Psoas muscle (tissue), 7 donors: ENCODE measurements at regions not wholly inside any gene's neighbourhood (a gene's known extent, or its start where the extent isn't known, plus 50 kb on each side); places are given as distances from the start of the nearest gene placed in this dataset.

Experiments used
- ATAC-seq, 4 donors: fragments of 200-7000 bp; cut with Tn5 transposase; one replicate each; pipeline ENCODE4 v1.9.1; 2020; ENCODE audit warnings: moderate library complexity in 3 of 4, mild to moderate bottlenecking in 2 of 4
- DNase-seq, 2 donors: peaks; one replicate each; pipeline ENCODE4 v3.0.0-alpha.2; 2020
- H3K27ac ChIP-seq: fragments of 200-600 bp; one replicate; pipeline ENCODE4 v1.8.0; 2022
- H3K27me3 ChIP-seq, 3 donors: fragments of 200-600 bp in 1 of 3; one replicate each; pipeline versions ENCODE4 v1.6.1 to v1.8.0; 2013 to 2022; ENCODE audit warnings: low read length in 2 of 3, mild to moderate bottlenecking in 2 of 3, moderate library complexity in 1 of 3; ENCODE audit not compliant: insufficient read depth in 3 of 3
- H3K36me3 ChIP-seq, 2 donors: fragments of 200-600 bp in 1 of 2; one replicate each; pipeline versions ENCODE4 v1.6.1 to v1.8.0; 2013 to 2022; ENCODE audit warnings: low read depth in 1 of 2, mild to moderate bottlenecking in 1 of 2, moderate library complexity in 1 of 2; ENCODE audit not compliant: insufficient read depth in 1 of 2
- H3K4me1 ChIP-seq: fragments of 200-600 bp; one replicate; pipeline ENCODE4 v1.8.0; 2022
- H3K4me3 ChIP-seq: fragments of 200-600 bp; one replicate; pipeline ENCODE4 v1.8.0; 2022; ENCODE audit warnings: mild to moderate bottlenecking
- H3K9me3 ChIP-seq: fragments of 200-600 bp; one replicate; pipeline ENCODE4 v1.8.0; 2022
- WGBS, 3 donors: extraction: QIAGEN DNeasy Blood & Tissue Kit; methylation state at CpG; one replicate each; pipeline versions ENCODE4 v1.1.6 to v1.1.7; 2013; 5-methylcytosine and 5-hydroxymethylcytosine counted together
- intact Hi-C, 2 donors: fragments of 100-400 bp; cut with DNase I; formaldehyde crosslinking; loops; one replicate each; pipeline versions ENCODE4 v1.11.0 to v1.14.2; 2022
- TF ChIP-seq, protein P1 (sequence below): fragments of 200-600 bp; IDR thresholded peaks from one replicate; pipeline ENCODE4 v1.8.0; 2022; ENCODE audit warnings: antibody characterized with exemption
- donor health status: healthy with polysubstance abuse.
- donor health status: DM: no; HTN: no; CAD: no; lungs with moderate emphysema.
- donor health status: Bipolar disorder and iron deficiency.
- donor health status: healthy.
- donor health status: DM: yes; HTN: yes; CAD: no.
- donor health status: DM: no; HTN: no; CAD: no.
- donor health status: DM: yes; HTN: yes; CAD: no.

DNA sequence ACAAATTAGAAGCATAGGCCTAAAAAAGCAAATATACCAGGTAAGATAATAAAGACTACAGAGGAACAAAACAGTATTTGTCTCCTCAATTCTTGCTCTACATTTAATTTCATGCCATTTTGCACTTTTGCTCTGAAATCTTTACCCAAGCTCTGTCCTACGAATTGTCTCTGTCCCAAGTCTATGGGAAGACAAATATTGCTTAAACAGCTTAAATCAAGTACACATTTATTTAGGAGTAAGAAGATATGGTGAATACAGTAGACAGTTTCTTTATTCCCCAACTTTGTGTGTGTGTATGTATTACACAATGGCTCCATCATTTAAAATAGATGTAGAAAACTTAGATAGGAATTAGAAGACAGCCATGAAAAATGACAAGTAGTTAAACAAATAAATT lies 163.5 kb upstream of the POU5F2 start:
- intact Hi-C loops = no loop called here

DNA sequence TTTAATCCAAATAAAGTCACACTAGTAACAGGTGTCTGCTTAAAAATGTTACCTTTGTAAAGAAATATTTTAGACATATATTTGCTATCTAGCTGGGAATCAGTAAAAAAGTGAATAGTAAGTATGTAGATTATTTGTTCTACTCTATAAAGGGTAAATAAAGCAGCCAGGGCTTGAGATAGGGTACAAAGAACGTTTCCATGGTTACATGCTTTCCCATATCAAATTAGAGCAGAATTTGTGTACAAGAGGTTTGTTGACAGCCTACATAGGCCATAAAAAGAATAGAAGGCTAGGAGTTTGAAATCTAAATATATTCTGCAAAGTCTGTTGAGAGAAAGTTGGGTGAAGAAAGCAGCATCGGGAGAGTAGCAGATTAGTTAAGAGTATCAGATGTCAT lies 160.9 kb upstream of the POU5F2 start:
- ATAC-seq (no peak), DNase-seq (no peak)
- H3K27me3 ChIP-seq = no peaks in the 10 kb centered on the region
- intact Hi-C loops = no loop called here
- 39 to 69% (median 52%) methylated on average over 2 of the region's 2 CpGs for WGBS, 3 donors
- no peak overlapping the region for H3K27ac ChIP-seq
- no peaks in the 10 kb centered on the region for H3K36me3 ChIP-seq
- H3K9me3 ChIP-seq = no peaks in the 10 kb centered on the region
- TF ChIP-seq, protein P1, sequence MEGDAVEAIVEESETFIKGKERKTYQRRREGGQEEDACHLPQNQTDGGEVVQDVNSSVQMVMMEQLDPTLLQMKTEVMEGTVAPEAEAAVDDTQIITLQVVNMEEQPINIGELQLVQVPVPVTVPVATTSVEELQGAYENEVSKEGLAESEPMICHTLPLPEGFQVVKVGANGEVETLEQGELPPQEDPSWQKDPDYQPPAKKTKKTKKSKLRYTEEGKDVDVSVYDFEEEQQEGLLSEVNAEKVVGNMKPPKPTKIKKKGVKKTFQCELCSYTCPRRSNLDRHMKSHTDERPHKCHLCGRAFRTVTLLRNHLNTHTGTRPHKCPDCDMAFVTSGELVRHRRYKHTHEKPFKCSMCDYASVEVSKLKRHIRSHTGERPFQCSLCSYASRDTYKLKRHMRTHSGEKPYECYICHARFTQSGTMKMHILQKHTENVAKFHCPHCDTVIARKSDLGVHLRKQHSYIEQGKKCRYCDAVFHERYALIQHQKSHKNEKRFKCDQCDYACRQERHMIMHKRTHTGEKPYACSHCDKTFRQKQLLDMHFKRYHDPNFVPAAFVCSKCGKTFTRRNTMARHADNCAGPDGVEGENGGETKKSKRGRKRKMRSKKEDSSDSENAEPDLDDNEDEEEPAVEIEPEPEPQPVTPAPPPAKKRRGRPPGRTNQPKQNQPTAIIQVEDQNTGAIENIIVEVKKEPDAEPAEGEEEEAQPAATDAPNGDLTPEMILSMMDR = no peak
- H3K4me1 ChIP-seq = no peaks in the 10 kb centered on the region
- H3K4me3 ChIP-seq = no peak overlapping the region

More for the DNA sequence above, 163.5 kb upstream of the POU5F2 start:
- DNase-seq = no peak
- Histone ChIP-seq H3K9me3 (no peaks in the 10 kb centered on the region), H3K27ac (no peak overlapping the region), H3K4me1 (no peaks in the 10 kb centered on the region), H3K27me3 (no peaks in the 10 kb centered on the region), H3K36me3 (no peaks in the 10 kb centered on the region), H3K4me3 (no peak overlapping the region)
- WGBS, 3 donors = 98 to 100% (median 100%) methylated on average over 1 of the region's 1 CpG
- ATAC-seq = no peak
- TF ChIP-seq, protein P1 = no peak

DNA sequence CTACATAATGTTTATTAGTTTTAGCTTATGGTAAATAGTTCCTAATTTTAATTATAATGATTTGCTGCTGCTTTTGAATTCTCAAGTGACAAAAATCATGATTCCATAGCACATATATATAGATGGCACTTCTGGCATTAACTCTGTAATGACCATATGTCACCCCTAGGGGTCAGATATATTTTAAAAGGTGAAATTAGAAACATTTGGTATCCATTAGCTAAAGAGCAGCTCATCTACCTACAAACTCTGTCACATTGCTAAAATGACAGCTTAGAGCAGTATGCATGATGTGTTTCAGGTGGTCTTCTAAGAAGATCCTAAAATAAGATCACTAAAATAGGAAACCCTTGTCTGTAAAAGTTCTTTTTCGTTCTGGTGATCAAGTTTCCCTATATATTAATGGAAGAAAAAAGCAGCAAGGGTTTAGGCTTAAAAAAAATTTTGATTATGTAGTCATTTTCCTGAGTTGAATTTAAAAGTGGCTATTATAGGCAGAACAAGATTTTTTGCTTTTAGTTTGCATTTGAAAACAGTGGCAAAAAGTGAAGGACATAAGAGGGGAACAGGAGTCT lies 157.7 kb upstream of the POU5F2 start:
- intact Hi-C loops = loop anchor here in 1 of 2 donors (10.0 kb wide), 1 partner anchor 324 kb away; no protein-coding TSS in a partner anchor
- Histone ChIP-seq H3K27ac (no peak overlapping the region), H3K4me1 (no peaks in the 10 kb centered on the region), H3K27me3 (no peaks in the 10 kb centered on the region), H3K9me3 (no peaks in the 10 kb centered on the region), H3K4me3 (no peak overlapping the region), H3K36me3 (no peaks in the 10 kb centered on the region)
- WGBS, 3 donors = 91 to 94% (median 94%) methylated on average over 1 of the region's 1 CpG
- DNase-seq (no peak), ATAC-seq (no peak)
- TF ChIP-seq, protein P1 = peak; percentile 21

DNA sequence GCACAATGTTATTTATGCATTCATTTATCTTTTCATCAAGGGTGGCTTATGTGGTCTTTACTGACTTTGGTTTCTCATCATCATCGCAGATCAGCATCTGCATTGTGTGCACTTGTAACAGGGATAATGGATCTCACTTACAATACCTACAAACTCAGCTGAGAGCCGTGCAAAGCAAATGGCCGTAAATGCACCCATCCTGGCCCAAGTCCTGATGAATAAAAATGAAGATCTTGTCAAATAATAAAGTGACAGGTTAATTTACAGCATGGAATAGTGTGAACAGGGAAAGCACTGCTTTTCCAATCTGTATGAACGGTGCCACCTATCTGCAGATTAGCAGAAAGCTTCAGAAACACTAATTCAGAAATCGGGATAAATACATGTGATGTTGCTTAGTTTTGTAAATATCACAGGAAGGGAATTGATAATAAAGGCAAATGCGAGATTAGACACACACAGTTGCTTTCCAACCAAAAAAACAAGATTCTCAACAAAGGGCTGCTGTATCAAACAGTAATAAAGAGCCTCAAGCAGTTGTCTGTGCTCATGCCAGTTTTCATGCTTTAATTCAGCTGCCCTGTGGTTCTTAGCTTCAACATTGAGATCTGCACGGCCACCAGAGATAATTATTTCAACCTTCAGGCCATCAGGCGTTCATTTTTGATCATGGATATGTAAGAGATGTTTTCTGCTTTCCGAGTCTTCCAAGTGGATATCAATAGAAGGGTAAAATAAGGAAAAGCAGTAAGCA lies 153.4 kb upstream of the POU5F2 start:
- no peaks in the 10 kb centered on the region for H3K9me3 ChIP-seq
- H3K4me3 ChIP-seq = no peak overlapping the region
- intact Hi-C loops = loop anchor here in 1 of 2 donors (10.0 kb wide), 1 partner anchor 320 kb away; no protein-coding TSS in a partner anchor
- WGBS, 3 donors = 43 to 62% (median 49%) methylated on average over 9 of the region's 9 CpGs
- DNase-seq (no peak), ATAC-seq (no peak)
- no peaks in the 10 kb centered on the region for H3K36me3 ChIP-seq
- peaks cover 29% of the 10 kb centered on the region for H3K4me1 ChIP-seq
- TF ChIP-seq, protein P1 = peak; percentile 36
- H3K27me3 ChIP-seq = no peaks in the 10 kb centered on the region
- H3K27ac ChIP-seq = no peak overlapping the region
